Left renal cortex interstitium (tissue), 4 donors: ENCODE measurements at regions not wholly inside any gene's neighbourhood (a gene's known extent, or its start where the extent isn't known, plus 50 kb on each side); places are given as distances from the start of the nearest gene placed in this dataset.

Experiments used
- DNase-seq, 4 donors: peaks; one replicate each; pipeline ENCODE4 v3.0.0-alpha.2; 2013; ENCODE audit warnings: low read depth in 4 of 4, low spot score in 2 of 4, missing footprints in 1 of 4

GRCh38 chr22:22391543-22391942 is 117.0 kb downstream of the ZNF280B start:
- DNase-seq, result no peak

- DNase-seq, result no peak
These were observed 116.4 kb downstream of the ZNF280B start for GRCh38 chr22:22392131-22392530.

GRCh38 chr22:22394591-22394990 is 114.0 kb downstream of the ZNF280B start:
- no peak for DNase-seq

GRCh38 chr22:22395245-22395644 is 113.3 kb downstream of the ZNF280B start:
- DNase-seq, result no peak

- no peak for DNase-seq
These were observed 111.7 kb downstream of the ZNF280B start for GRCh38 chr22:22396741-22397291.

- DNase-seq, result no peak
These were observed 111.2 kb downstream of the ZNF280B start for GRCh38 chr22:22397292-22397870.

- no peak for DNase-seq
These were observed 110.5 kb downstream of the ZNF280B start for GRCh38 chr22:22397875-22398524.

- no peak for DNase-seq
These were observed 109.8 kb downstream of the ZNF280B start for GRCh38 chr22:22398530-22399327.

- DNase-seq, result no peak
These were observed 108.4 kb downstream of the ZNF280B start for GRCh38 chr22:22400099-22400498.

- no peak for DNase-seq
These were observed 107.6 kb downstream of the ZNF280B start for GRCh38 chr22:22400964-22401363.

- no peak for DNase-seq
These were observed 107.2 kb downstream of the ZNF280B start for GRCh38 chr22:22401381-22401780.

- DNase-seq, result no peak
These were observed 105.2 kb downstream of the ZNF280B start for GRCh38 chr22:22403306-22403705.

- DNase-seq, result no peak
These were observed 104.8 kb downstream of the ZNF280B start for GRCh38 chr22:22403771-22404170.

- DNase-seq, result no peak
These were observed 103.8 kb downstream of the ZNF280B start for GRCh38 chr22:22404598-22405284.

- no peak for DNase-seq
These were observed 102.0 kb downstream of the ZNF280B start for GRCh38 chr22:22406445-22407027.

GRCh38 chr22:22407061-22407460 is 101.5 kb downstream of the ZNF280B start:
- DNase-seq, result no peak

GRCh38 chr22:22408269-22408668 is 100.3 kb downstream of the ZNF280B start:
- DNase-seq, result no peak

GRCh38 chr22:22408731-22409696 is 99.5 kb downstream of the ZNF280B start:
- DNase-seq, result no peak

- no peak for DNase-seq
These were observed 98.4 kb downstream of the ZNF280B start for GRCh38 chr22:22410121-22410520.
